ENCODE measurements at regions not wholly inside any gene's neighbourhood (a gene's known extent, or its start where the extent isn't known, plus 50 kb on each side); places are given as distances from the start of the nearest gene placed in this dataset.
"Not testable (repeated sequence)": the region's sequence is repeated elsewhere in the genome, so short reads cannot be mapped to it uniquely, and the experiment has no call there.

DNA sequence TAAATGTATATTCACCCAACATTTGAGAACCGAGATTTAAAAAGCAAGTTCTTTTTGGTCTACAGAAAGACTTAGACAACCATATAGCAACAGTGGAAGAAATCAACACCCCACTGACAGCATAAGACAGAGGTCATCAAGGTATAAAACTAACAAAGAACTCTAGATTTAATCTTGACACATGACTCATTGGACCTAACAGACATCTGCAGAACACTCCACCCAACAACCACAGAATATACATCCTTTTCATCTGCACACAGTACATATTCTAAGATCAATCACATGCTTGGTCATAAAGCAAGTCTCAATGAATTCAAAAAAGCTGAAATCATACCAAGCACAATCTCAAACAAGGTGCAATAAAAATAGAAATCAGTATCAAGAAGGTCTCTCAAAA lies 65.8 kb downstream of the SPIN4 start:
- DNase-seq (ENCODE audit: low read depth) = no peak
- in situ Hi-C loops (cut with HindIII; ENCODE audit: low pct_unique_long_range_greater_than_20kb, low sequenced_read_pairs) = no loop called here

DNA sequence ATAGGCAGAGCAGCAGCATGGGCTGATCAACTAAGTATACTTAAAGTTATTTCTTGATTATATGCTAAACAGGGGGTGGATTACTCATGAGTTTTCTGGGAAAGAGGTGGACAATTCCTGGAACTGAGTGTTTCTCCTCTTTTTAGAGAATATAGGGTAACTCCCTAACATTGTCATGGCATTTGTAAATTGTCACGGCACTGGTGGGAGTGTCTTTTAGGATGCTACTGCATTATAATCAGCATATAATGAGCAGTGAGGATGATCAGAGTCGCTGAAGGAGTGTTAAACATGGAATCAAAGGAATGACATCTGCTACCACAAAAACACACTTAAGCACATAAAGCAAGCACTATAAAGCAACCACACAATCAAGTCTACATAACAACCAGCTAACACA lies 66.5 kb downstream of the SPIN4 start:
- DNase-seq (ENCODE audit: low read depth) = no peak
- in situ Hi-C loops (cut with HindIII; ENCODE audit: low pct_unique_long_range_greater_than_20kb, low sequenced_read_pairs) = no loop called here

DNA sequence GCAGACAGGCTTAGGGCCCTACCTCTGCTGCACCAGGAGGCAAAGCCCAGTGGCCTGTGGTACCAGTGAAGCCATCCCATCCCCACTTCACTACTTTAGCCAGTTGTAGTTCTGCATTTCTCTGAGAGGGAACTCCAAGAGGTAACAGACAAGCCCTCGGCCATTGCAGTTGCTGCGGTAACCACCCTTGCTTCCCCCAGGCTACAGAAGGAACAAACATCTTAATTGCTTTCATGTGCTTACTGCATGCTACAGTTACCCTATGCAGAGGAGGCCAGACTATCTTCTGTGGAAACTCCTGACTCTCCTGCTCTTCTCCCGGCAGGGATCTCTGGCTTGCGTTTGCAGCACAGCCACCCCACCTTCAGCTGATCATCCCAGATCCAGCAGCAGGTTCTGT lies 67.8 kb downstream of the SPIN4 start:
- in situ Hi-C loops (cut with HindIII; ENCODE audit: low pct_unique_long_range_greater_than_20kb, low sequenced_read_pairs) = no loop called here

DNA sequence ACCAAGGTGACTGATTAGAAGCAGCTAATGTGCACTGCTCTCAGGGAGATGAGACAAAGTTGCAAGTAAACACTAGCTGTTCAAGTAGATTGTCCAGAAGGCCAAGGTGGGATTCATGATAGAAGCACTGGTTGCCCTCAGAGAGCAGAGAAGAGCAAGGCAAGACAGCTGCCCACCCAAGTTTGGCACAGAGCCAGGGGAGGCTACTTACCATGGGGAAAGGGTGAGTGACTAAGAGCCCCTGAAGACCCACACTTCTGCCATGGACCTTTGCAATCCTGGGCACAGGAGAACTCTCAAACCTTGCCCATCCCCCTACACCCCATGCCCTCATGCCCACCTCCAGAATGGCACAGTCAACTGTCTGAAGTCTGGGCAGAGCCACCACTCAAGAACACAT lies 68.3 kb downstream of the SPIN4 start:
- in situ Hi-C loops (cut with HindIII; ENCODE audit: low pct_unique_long_range_greater_than_20kb, low sequenced_read_pairs) = no loop called here
- DNase-seq (ENCODE audit: low read depth) = no peak

More for the DNA sequence above, 67.8 kb downstream of the SPIN4 start:
- DNase-seq (ENCODE audit: low read depth) = no peak

DNA sequence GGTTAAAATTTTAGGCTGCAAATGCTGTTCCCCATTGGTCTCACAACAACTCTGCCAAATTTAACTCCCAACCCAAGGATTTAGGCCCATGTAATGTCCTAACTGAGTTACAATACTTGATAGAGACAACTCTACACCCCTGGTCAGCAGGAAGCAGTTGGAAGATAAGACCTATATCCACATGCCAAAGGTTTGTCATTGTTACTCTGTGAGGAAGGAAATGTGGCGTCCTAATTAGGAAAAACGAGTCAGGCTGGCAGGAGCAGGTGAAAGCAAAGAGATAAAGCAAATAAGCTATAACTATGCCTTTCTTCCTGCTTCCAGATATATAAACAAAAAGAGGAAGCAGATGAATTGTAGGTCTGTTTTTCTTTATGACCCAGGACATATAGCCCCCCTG lies 69.1 kb downstream of the SPIN4 start:
- in situ Hi-C loops (cut with HindIII; ENCODE audit: low pct_unique_long_range_greater_than_20kb, low sequenced_read_pairs) = no loop called here
- no peak for DNase-seq (ENCODE audit: low read depth)

DNA sequence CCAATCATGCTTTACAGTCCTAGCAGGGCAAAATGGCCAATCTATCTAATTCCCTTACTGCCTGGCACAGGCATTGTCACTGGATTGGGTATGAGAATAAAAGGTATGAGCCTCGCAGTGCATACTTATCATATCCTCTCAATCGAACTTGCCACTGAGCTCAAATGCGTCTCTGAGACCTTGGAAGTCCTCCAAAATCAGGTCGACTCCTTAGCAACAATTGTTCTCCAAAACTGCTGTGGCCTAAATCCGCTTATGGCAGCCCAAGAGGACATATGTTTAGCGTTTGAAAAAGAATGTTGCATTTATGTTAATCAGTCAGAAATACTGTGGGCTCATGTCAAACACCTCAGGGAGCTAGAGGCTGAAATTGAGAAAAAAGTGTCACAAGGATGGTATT lies 69.7 kb downstream of the SPIN4 start:
- in situ Hi-C loops (cut with HindIII; ENCODE audit: low pct_unique_long_range_greater_than_20kb, low sequenced_read_pairs) = no loop called here
- DNase-seq (ENCODE audit: low read depth) = no peak

DNA sequence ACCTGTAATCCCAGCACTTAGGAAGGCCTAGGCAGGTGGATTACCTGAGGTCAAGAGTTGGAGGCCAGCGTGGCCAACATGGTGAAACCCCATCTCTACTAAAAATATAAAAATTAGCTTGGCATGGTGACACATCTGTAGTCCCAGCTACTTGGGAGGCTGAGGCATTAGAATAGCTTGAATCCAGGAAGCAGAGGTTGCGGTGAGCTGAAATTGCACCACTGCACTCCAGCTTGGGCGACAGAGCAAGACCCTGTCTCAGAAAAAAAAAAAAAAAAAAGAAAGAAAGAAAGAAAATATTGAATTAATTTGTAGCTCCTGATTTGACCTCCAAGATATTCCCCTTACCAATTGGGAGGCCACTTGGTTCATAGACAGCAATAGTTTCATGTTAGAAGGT lies 73.7 kb downstream of the SPIN4 start:
- in situ Hi-C loops (cut with HindIII; ENCODE audit: low pct_unique_long_range_greater_than_20kb, low sequenced_read_pairs); DNase-seq (ENCODE audit: low read depth): not testable (repeated sequence)

DNA sequence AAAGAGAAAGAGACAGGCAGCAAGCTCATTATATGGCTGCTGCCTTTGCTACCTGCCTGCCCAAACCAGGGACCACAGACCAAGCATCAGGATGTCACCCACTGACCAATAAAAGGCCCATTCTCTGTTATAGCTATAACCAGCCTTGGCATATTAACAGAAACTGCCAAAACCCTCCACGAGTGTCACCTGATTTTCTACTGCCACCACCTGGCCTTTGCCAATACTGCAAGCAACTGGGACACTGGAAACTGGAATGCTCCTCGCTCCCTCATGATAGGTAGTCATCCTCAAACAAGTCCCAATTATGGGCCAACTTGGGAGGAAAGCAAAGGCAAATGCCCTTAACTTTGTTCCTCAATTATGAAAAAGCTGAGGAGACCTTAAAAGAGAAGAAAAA lies 76.0 kb downstream of the SPIN4 start:
- DNase-seq (ENCODE audit: low read depth) = peak; percentile 14
- in situ Hi-C loops (cut with HindIII; ENCODE audit: low pct_unique_long_range_greater_than_20kb, low sequenced_read_pairs) = no loop called here

DNA sequence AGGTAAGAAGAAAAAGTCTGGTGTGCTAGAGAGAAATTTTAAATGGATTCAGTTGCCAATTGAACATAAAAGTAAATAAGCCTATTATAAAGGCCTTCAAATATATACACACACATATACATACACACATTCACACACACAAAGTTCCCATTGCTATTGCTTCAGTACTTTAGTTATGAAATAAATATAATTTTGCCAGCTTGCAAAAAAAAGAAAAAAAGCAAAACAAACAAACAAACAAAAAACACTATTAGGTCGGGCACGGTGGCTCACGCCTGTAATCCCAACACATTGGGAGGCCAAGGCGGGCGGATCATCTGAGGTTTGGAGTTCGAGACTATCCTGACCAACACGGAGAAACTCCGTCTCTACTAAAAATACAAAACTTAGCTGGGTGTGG lies 80.3 kb downstream of the SPIN4 start:
- in situ Hi-C loops (cut with HindIII; ENCODE audit: low pct_unique_long_range_greater_than_20kb, low sequenced_read_pairs) = no loop called here
- no peak for DNase-seq (ENCODE audit: low read depth)

DNA sequence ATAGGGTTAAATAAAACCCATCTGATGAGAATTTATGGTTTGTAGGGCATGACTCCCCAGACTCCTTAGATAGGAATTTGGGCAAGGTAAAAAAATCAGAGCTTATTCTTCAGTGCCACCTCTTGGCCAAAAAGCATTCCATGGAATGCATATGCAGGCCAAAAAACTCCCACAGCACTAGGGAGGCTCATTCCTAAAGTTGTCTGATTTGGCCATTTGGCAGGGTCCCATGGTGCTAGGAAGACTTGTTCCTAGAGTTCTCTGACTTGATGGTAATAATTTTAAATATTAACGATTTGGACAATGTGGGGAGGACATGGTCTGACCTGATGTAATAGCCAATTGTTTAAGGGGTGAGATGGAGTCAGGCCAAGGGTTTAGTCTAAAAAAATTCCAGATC lies 93.0 kb downstream of the SPIN4 start:
- no peak for DNase-seq (ENCODE audit: low read depth)
- in situ Hi-C loops (cut with HindIII; ENCODE audit: low pct_unique_long_range_greater_than_20kb, low sequenced_read_pairs) = no loop called here

DNA sequence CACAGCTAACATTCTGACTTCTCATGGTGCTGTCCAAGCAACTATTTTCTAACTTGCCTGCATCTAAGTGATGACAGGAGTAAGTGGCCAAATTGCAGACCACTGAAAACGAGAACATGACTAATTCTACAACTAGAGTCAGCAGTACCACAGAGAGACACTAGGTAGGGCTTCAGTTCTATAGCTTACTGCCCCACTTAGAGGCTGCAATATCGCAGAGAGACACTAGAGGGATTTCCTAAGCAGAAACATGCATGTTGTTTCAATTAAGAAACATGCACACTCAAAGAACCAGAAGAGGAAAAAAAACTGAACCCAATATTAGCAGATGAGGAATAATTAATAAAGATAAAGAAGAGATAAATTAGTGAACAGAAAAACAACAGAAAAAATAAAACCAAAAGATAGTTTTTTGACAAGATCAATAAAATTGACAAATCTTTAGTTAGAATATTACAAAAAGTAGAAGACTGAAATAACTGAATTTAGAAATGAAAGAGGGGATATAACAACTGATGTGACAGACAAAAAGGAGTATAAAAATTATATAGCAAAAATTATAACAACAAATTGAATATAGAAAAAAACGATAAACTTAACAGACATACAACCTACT lies 100.8 kb downstream of the SPIN4 start:
- peak; percentile 24 for DNase-seq (ENCODE audit: low read depth)
- in situ Hi-C loops (cut with HindIII; ENCODE audit: low pct_unique_long_range_greater_than_20kb, low sequenced_read_pairs) = no loop called here

DNA sequence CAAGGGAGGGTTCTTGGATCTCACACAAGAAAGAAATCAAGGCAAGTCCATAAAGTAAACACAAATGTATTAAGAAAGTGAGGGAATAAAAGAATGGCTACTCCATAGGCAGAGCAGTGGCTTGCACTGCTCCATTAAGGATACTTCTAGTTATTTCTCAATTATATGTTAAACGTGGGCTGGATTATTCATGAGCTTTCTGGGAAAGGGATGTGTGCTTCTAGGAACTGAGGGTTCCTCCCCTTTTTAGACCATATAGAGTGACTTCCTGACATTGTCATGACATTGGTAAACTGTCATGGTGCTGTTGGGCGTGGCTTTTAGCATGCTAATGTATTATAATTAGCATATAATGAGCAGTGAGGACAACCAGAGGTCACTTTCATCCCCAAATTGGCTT lies 108.4 kb downstream of the SPIN4 start:
- DNase-seq (ENCODE audit: low read depth); in situ Hi-C loops (cut with HindIII; ENCODE audit: low pct_unique_long_range_greater_than_20kb, low sequenced_read_pairs): not testable (repeated sequence)

DNA sequence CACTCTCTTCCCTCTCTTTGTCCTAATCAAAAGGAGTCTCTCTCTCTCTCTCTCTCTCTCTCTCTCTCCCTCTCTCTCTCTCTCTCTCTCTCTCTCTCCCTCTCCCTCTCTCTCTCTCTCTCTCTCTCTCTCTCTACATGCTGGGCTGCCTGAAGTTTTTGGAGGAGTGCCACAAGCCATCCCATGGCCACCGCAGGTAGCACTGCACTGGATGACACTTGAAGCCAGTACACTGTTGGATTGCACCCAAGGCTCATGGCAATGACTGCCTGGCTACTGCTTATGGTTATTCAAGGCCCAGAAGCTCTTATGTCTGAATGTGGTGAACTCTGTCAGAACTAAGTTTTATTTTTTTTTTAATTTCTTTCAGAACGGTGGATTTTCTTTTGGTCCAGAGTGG lies 115.2 kb downstream of the SPIN4 start:
- DNase-seq (ENCODE audit: low read depth); in situ Hi-C loops (cut with HindIII; ENCODE audit: low pct_unique_long_range_greater_than_20kb, low sequenced_read_pairs): not testable (repeated sequence)

DNA sequence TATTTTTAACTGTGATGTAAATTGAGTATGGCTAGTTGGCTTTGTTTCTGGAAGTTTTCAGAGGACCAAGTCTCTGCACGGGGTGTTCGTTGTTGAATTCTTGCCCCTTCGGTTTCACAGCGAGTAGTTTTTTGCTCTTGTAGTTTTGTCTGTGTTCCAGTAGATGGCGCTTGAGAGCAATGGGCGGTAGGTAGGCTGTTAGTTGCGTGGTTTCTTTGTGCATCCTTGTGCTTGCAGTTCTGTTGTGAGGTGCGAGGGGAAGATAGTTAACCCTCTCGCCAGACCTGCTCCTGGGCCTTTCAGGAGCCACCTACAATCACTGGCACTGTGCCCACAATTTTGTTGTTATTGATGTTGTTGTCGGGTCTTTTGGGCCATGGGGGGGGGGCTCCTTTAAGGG lies 118.1 kb downstream of the SPIN4 start:
- in situ Hi-C loops (cut with HindIII; ENCODE audit: low pct_unique_long_range_greater_than_20kb, low sequenced_read_pairs); DNase-seq (ENCODE audit: low read depth): not testable (repeated sequence)

DNA sequence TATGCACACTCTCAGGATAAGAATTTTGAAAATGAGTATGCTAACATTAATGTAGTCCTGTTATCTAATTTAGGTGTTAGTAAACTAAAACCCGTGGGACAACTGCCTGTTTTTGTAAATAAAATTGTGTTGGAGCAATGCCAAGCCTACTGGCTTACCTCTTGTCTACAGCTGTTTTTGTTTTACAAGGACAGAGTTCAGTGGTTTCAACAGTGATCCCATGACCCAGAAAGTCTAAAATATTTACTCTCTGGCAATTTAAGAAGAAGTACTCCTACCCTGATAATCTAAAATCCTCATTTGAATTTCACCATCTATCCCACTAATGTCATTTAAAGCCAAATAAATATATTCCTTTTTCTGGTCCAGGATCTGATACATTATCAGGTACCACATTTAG lies 132.9 kb downstream of the SPIN4 start:
- in situ Hi-C loops (cut with HindIII; ENCODE audit: low pct_unique_long_range_greater_than_20kb, low sequenced_read_pairs); DNase-seq (ENCODE audit: low read depth): not testable (repeated sequence)

DNA sequence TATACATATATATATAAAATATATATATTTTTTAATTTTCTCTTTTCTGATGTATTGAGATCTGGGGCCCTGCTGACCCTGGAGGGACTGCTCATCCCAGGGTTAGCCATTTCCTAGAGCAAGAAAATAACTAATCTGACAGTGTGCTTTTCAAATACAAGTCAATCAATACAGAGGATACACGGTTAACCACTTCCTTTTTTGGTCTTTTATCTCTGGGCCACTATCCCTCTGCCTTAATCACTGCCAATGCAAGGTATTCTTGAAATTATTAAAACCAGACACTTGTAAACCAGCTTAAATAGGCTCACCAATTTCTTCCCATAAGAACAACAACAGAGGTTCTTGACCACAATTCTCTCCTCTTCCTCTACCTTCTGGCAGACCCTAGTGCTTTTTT lies 133.6 kb downstream of the SPIN4 start:
- DNase-seq (ENCODE audit: low read depth); in situ Hi-C loops (cut with HindIII; ENCODE audit: low pct_unique_long_range_greater_than_20kb, low sequenced_read_pairs): not testable (repeated sequence)

DNA sequence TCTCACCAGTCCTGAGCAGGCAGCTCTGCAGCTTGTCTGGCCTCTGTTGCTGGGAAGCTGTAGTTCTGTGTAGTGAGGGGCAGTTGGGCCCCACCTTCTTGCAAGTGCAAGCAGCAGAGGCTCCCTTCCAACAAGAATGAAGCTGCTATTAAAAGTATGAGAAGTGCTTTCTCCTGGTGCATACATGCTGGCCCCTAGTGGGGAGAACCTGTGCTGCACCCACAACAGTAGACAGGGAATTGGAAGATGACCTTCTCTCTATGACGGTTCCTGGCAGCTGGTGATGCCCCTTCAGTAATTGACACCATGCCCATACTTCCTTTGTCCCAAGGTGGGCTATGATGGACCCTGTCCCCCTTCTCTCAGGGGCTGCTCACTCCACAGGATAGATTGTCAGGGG lies 141.5 kb downstream of the SPIN4 start:
- in situ Hi-C loops (cut with HindIII; ENCODE audit: low pct_unique_long_range_greater_than_20kb, low sequenced_read_pairs); DNase-seq (ENCODE audit: low read depth): not testable (repeated sequence)

DNA sequence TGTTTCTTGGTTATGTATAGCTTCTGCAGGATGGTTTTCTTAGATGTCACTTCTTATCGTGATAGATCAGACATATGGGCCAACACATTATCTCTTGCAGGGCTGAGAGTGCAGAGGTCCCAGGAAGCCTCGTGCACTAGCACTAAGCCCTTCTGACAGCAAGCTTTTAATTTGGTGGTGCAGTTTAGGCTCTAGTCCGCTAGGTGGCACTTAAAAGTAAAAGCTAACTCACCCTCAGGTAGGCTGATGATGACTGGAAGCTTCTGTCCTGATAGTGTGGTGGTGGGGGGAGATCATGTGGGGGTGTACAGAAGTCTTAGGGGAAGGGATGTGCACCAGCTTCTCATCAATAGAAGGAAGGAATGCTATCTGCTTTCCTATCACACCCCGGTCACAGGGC lies 142.0 kb downstream of the SPIN4 start:
- DNase-seq (ENCODE audit: low read depth); in situ Hi-C loops (cut with HindIII; ENCODE audit: low pct_unique_long_range_greater_than_20kb, low sequenced_read_pairs): not testable (repeated sequence)

DNA sequence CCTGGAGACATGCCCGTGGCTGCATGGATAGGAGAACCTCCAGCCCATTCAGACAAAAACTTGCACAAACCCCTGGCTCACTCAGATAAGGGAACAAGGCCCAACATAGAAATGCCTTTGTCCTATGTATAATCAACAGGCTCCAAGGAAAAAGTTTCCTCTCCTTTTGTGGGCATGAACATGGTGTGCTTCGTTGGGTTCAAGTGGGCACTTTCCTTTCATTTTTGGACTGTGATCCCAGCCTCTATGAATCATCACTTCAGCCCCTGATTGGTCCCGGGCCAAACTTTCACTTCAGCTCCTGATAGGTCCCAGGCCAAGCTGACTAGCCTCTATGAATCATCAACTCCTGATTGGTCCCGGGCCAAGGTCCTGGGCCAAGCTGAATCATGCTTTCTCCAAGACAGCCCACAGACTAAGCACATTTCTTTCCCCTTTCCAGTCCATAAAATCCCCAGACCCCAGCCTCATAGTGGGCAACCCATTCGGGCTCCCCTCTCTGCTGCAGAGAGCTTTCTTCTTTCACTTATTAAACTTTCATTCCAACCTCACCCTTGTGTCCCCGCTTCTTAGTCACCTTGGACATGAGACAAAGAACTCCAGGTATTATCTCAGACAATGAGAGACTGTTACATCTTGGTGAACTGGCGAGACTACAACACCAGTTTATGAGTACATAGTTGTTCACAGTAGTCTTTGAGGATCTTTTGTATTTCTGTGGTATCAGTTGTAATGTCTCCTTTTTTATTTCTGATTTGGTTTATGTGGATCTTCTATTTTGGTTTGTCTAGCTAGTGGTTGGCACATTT lies 146.7 kb downstream of the SPIN4 start:
- in situ Hi-C loops (cut with HindIII; ENCODE audit: low pct_unique_long_range_greater_than_20kb, low sequenced_read_pairs); DNase-seq (ENCODE audit: low read depth): not testable (repeated sequence)

DNA sequence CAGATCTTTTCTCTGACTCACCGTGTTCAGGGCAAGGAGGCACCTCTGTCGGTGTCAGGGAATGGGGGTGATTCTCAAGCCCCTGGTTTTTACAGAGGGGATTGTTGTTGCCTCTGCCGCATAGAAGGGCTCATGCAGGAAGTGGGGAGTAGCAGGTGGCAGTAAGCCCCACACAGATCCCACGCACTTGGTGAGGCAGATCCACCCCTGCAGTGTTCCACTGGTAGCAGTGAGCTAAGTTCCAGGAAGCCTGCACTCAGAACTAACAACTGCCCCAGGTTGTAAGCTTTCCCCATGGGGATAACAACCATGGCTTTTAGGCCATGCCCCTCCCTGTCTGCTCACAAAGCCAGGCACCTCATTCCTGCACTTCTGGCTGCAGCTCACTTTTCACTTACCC lies 149.1 kb downstream of the SPIN4 start:
- in situ Hi-C loops (cut with HindIII; ENCODE audit: low pct_unique_long_range_greater_than_20kb, low sequenced_read_pairs); DNase-seq (ENCODE audit: low read depth): not testable (repeated sequence)

Data from Caki2 (cell line).